GM12874 (cell line): ENCODE measurements at regions not wholly inside any gene's neighbourhood (a gene's known extent, or its start where the extent isn't known, plus 50 kb on each side); places are given as distances from the start of the nearest gene placed in this dataset.

Experiments used
- TF ChIP-seq, protein P1 (sequence below): IDR thresholded peaks from 2 replicates; pipeline ENCODE4 v1.5.1; 2011; ENCODE audit warnings: low read depth, mild to moderate bottlenecking, control low read depth, low read length, moderate library complexity; ENCODE audit not compliant: insufficient read depth

DNA sequence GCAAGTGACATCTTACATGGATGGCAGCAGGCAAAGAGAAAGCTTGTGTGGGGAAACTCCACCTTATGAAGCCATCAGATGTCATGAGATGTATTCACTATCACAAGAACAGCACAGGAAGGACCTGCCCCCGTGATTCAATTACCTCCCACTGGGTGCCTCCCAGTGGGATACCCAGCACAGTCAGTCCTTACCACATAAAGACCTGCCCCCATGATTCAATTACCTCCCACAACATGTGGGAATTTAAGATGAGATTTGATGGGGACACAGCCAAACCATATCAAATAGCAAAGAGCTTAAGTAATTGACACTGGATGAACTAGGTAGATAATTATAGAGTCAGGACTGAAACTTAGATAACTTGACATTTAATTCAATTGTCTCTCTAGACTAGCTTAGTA, 85.6 kb downstream of the SLIT2 start:
- TF ChIP-seq, protein P1, sequence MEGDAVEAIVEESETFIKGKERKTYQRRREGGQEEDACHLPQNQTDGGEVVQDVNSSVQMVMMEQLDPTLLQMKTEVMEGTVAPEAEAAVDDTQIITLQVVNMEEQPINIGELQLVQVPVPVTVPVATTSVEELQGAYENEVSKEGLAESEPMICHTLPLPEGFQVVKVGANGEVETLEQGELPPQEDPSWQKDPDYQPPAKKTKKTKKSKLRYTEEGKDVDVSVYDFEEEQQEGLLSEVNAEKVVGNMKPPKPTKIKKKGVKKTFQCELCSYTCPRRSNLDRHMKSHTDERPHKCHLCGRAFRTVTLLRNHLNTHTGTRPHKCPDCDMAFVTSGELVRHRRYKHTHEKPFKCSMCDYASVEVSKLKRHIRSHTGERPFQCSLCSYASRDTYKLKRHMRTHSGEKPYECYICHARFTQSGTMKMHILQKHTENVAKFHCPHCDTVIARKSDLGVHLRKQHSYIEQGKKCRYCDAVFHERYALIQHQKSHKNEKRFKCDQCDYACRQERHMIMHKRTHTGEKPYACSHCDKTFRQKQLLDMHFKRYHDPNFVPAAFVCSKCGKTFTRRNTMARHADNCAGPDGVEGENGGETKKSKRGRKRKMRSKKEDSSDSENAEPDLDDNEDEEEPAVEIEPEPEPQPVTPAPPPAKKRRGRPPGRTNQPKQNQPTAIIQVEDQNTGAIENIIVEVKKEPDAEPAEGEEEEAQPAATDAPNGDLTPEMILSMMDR: no peak

DNA sequence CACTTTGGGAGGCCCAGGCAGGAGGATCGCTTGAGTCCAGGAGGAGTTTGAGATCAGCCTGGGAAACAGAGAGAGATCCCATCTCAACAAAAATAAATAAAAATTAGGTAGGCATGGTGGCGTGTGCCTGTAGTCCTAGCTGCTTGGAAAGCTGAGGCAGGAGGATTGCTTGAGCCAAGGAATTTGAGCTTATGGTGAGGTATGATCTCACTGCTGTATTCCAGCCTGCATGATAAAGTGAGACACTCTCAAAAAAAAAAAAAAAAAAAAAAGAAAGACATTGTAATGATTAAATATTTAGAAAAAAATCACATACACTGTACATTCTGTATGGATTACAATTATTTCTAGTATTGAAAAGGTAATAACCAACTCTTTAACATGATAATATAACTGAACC, 87.1 kb downstream of the SLIT2 start:
- TF ChIP-seq, protein P1: no peak

DNA sequence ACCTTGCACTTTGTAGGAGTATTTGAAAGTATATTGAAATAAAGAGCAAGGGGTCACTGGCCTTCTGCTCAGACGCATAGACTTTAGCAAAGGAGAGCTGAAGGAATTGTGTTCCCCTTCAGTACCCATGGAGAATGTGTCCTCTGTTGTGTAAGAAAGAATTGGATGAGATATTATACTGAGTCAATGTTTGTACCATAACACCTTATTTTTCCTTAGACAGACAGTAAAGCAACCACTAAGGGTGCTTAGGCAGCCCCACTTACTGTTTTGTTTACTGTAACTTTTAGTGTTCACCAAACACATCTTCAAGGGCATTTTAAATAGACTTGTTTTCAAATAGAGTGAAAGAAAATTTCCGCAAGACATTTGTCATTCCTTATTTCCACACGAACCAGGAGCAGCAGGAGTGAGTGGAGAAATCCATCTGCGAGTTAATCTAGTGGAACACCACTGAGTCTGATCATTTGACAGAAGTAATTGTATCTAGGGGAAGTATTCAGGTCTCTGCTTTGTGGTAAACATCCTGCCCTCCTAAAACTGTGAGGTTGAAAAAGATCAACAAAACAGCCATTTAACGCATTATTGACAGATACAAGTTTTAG, 89.5 kb downstream of the SLIT2 start:
- TF ChIP-seq, protein P1: no peak

DNA sequence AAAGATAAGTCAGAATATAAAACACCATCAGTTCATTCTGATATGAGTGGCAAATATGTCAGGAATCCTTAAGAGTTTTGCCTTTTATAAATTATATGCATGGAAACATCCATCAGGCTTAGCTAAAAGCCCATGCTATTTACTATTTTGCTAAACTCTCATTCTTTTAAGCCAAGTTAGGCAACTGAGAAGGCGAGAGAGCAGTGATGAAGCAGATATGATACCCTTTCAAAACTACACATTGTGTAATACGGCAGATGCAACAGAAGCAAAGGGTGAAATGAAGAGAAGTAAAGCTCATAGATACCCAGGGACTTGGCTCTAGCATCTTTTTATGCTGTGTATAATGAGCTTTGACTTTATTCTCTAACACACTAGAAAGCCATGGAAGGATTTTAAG, 95.8 kb downstream of the SLIT2 start:
- TF ChIP-seq, protein P1: no peak

DNA sequence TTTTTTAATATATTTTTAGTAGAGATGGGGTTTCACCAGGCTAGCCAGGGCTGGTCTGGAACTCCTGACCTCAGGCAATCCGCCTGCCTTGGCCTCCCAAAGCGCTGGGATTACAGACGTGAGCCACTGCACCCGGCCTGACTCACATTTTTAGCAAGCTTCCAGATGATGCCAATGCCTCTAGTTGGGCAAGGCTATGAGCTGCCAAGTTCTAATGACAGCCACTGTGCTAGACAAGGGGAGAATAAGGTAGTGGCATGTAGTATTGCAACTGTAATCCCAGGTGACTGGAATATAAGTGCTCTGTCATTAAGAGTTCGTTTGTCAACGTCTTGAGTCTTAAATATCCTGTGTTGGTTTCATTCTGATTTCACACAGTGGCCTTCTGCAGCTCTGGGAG, 96.7 kb downstream of the SLIT2 start:
- TF ChIP-seq, protein P1: no peak

- TF ChIP-seq, protein P1: no peak
These were observed 99.9 kb downstream of the SLIT2 start for GRCh38 chr4:20351360-20352162.

DNA sequence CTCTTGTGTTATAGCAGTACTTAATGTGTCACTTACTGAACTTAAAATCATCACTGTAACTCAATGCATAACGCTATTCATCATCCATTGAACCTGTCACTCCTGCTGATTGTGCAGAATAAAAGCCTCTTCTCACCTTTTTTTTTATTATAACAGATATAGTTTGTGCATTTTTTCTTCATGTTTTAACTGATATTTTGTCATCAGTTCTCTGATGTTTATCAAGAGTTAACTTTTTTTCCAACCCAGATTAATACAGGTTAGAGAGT, 100.4 kb downstream of the SLIT2 start:
- TF ChIP-seq, protein P1: no peak
